ENCODE measurements at regions not wholly inside any gene's neighbourhood (a gene's known extent, or its start where the extent isn't known, plus 50 kb on each side); places are given as distances from the start of the nearest gene placed in this dataset.

DNA sequence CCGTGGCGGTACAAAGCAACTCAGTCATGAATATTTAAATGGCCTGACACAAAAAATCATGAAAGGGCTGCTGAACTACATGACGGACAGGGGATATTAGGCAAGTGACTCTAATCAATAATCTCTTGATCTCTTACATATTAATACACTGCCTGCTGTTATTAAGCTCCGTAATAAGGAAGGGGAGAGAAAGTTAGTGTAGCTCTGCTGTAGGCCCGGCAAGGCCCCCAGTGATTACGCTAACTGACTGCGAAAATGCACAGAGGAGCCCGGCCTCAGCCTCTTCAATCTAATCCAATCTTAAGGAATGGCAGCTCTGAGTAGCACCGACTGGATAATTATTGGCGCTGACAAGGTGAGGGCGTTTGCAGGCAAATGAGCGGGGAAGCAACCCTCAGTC lies 583.5 kb upstream of the MKI67 start:
- H3K27me3 ChIP-seq (ENCODE audit: control insufficient read depth in 1 of 2, insufficient read depth in 2 of 2, low read length in 2 of 2): no peaks in the 10 kb centered on the region
- H3K4me1 ChIP-seq (ENCODE audit: control insufficient read depth in 2 of 2, insufficient read depth in 2 of 2, low read length in 1 of 2): no peaks in the 10 kb centered on the region
- no peaks in the 10 kb centered on the region for H3K36me3 ChIP-seq (ENCODE audit: control insufficient read depth in 2 of 2, insufficient read depth in 2 of 2, low read length in 1 of 2)
- H3K9me3 ChIP-seq (ENCODE audit: control insufficient read depth in 2 of 2, insufficient read depth in 1 of 2, low read depth in 1 of 2, low read length in 1 of 2): peaks cover 6 to 17% of the 10 kb centered on the region in 2 donors
- no peak overlapping the region for H3K4me3 ChIP-seq (ENCODE audit: low read depth in 1 of 2, low read length in 2 of 2)
- 67 to 70% methylated on average over 12 of the region's 12 CpGs for WGBS, 2 donors
- H3K27ac ChIP-seq (ENCODE audit: low read depth in 2 of 2, low read length in 1 of 2): no peak overlapping the region

- 37 to 38% methylated on average over 49 of the region's 49 CpGs for WGBS, 2 donors
- Histone ChIP-seq H3K27me3 (ENCODE audit: control insufficient read depth in 1 of 2, insufficient read depth in 2 of 2, low read length in 2 of 2) (no peaks in the 10 kb centered on the region), H3K4me3 (ENCODE audit: low read depth in 1 of 2, low read length in 2 of 2) (no peak overlapping the region), H3K36me3 (ENCODE audit: control insufficient read depth in 2 of 2, insufficient read depth in 2 of 2, low read length in 1 of 2) (no peaks in the 10 kb centered on the region), H3K9me3 (ENCODE audit: control insufficient read depth in 2 of 2, insufficient read depth in 1 of 2, low read depth in 1 of 2, low read length in 1 of 2) (peaks cover 6 to 17% of the 10 kb centered on the region in 2 donors), H3K4me1 (ENCODE audit: control insufficient read depth in 2 of 2, insufficient read depth in 2 of 2, low read length in 1 of 2) (no peaks in the 10 kb centered on the region), H3K27ac (ENCODE audit: low read depth in 2 of 2, low read length in 1 of 2) (no peak overlapping the region)
Observed at GRCh38 chr10:128710098-128710797, 584.0 kb upstream of the MKI67 start.

- H3K4me3 ChIP-seq (ENCODE audit: low read depth in 1 of 2, low read length in 2 of 2): no peak overlapping the region
- no peaks in the 10 kb centered on the region for H3K27me3 ChIP-seq (ENCODE audit: control insufficient read depth in 1 of 2, insufficient read depth in 2 of 2, low read length in 2 of 2)
- 71 to 87% methylated on average over 8 of the region's 8 CpGs for WGBS, 2 donors
- H3K9me3 ChIP-seq (ENCODE audit: control insufficient read depth in 2 of 2, insufficient read depth in 1 of 2, low read depth in 1 of 2, low read length in 1 of 2): peaks cover 6 to 18% of the 10 kb centered on the region in 2 donors
- H3K36me3 ChIP-seq (ENCODE audit: control insufficient read depth in 2 of 2, insufficient read depth in 2 of 2, low read length in 1 of 2): no peaks in the 10 kb centered on the region
- no peaks in the 10 kb centered on the region for H3K4me1 ChIP-seq (ENCODE audit: control insufficient read depth in 2 of 2, insufficient read depth in 2 of 2, low read length in 1 of 2)
- H3K27ac ChIP-seq (ENCODE audit: low read depth in 2 of 2, low read length in 1 of 2): no peak overlapping the region
Observed at GRCh38 chr10:128710798-128711183, 584.6 kb upstream of the MKI67 start.

DNA sequence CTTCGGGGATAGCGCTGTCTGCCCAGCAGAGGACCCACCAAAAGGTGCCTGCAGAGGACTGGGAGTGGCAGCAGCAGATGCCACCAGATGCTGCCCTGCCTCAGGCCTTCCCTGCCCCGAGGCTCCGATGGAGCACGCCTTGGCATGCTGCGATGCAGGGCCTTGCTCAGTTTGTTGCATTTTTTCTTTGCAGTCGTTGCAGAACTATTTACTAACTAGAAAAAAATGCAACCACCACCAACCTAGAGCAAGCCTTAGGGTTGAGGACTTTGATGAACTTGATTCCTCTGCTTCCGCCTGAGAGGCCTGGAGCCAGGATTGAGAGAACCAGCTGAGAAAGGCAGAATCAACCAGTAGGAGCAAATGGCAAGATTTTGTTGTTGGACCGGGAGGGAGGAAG lies 585.6 kb upstream of the MKI67 start:
- Histone ChIP-seq H3K27ac (ENCODE audit: low read depth in 2 of 2, low read length in 1 of 2) (no peak overlapping the region), H3K9me3 (ENCODE audit: control insufficient read depth in 2 of 2, insufficient read depth in 1 of 2, low read depth in 1 of 2, low read length in 1 of 2) (peaks cover 9 to 25% of the 10 kb centered on the region in 2 donors), H3K4me1 (ENCODE audit: control insufficient read depth in 2 of 2, insufficient read depth in 2 of 2, low read length in 1 of 2) (no peaks in the 10 kb centered on the region), H3K36me3 (ENCODE audit: control insufficient read depth in 2 of 2, insufficient read depth in 2 of 2, low read length in 1 of 2) (no peaks in the 10 kb centered on the region), H3K4me3 (ENCODE audit: low read depth in 1 of 2, low read length in 2 of 2) (no peak overlapping the region), H3K27me3 (ENCODE audit: control insufficient read depth in 1 of 2, insufficient read depth in 2 of 2, low read length in 2 of 2) (no peaks in the 10 kb centered on the region)
- 87 to 89% methylated on average over 9 of the region's 9 CpGs for WGBS, 2 donors

DNA sequence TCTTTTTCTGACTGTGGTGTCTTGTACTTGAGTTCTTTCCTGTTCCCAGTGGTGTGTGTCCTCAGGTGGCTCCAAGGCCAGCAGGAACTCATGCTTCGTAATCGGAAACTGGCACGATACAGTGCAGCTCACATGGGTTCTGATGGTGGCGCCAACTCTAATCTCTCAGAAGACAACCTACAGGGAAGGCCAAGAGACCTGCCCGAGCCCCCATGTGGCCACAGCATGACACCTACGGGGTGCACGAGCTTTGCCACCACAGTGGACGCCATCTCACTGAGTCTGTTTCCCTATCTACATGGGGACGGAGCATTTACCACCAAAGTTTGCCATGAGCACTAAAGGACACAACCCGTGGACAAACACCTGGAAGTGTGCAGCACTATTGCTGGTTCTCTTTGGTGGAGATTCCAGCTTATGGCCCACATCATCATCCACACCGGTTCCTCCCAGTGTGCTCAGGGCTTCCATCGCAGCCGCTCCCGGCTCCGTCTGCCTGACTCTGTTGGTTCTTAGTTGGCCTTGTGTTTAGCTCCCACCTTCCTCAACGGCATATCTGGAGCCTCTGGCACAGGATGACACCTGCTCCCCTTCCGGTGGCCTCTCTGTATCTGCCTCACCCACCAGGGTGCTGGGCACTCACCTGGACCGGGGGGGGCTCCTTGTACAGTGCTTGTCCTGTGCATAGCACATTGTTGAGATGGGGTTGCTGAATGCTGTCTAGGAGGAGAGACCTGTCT lies 586.6 kb upstream of the MKI67 start:
- no peak overlapping the region for H3K4me3 ChIP-seq (ENCODE audit: low read depth in 1 of 2, low read length in 2 of 2)
- H3K4me1 ChIP-seq (ENCODE audit: control insufficient read depth in 2 of 2, insufficient read depth in 2 of 2, low read length in 1 of 2): no peaks in the 10 kb centered on the region
- H3K36me3 ChIP-seq (ENCODE audit: control insufficient read depth in 2 of 2, insufficient read depth in 2 of 2, low read length in 1 of 2): no peaks in the 10 kb centered on the region
- no peaks in the 10 kb centered on the region for H3K27me3 ChIP-seq (ENCODE audit: control insufficient read depth in 1 of 2, insufficient read depth in 2 of 2, low read length in 2 of 2)
- WGBS, 2 donors: 91 to 92% methylated on average over 18 of the region's 18 CpGs
- H3K9me3 ChIP-seq (ENCODE audit: control insufficient read depth in 2 of 2, insufficient read depth in 1 of 2, low read depth in 1 of 2, low read length in 1 of 2): peaks cover 9 to 29% of the 10 kb centered on the region in 2 donors
- no peak overlapping the region for H3K27ac ChIP-seq (ENCODE audit: low read depth in 2 of 2, low read length in 1 of 2)

DNA sequence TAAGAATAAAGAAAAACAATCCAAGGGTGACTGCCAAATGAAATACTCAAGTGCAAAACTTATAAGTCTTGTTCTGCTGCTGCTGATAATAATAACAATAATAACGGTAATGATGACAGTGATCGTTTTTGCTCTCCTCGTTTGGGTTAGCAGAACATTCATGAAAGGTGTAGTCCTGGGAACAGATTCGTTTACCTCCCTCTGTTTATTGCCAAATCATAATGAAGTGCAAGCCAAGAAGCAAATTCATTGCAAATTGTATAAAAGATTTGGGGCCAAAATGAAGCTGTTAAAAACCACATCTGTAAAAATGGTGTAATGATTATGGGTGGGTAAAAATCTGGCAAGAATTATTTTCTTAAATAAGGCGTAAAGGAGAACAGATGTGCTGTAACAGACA lies 587.2 kb upstream of the MKI67 start:
- no peaks in the 10 kb centered on the region for H3K36me3 ChIP-seq (ENCODE audit: control insufficient read depth in 2 of 2, insufficient read depth in 2 of 2, low read length in 1 of 2)
- H3K27me3 ChIP-seq (ENCODE audit: control insufficient read depth in 1 of 2, insufficient read depth in 2 of 2, low read length in 2 of 2): no peaks in the 10 kb centered on the region
- no peak overlapping the region for H3K4me3 ChIP-seq (ENCODE audit: low read depth in 1 of 2, low read length in 2 of 2)
- no peak overlapping the region for H3K27ac ChIP-seq (ENCODE audit: low read depth in 2 of 2, low read length in 1 of 2)
- H3K4me1 ChIP-seq (ENCODE audit: control insufficient read depth in 2 of 2, insufficient read depth in 2 of 2, low read length in 1 of 2): no peaks in the 10 kb centered on the region
- WGBS, 2 donors: 69 to 73% methylated on average over 5 of the region's 5 CpGs
- peaks cover 9 to 29% of the 10 kb centered on the region in 2 donors for H3K9me3 ChIP-seq (ENCODE audit: control insufficient read depth in 2 of 2, insufficient read depth in 1 of 2, low read depth in 1 of 2, low read length in 1 of 2)

DNA sequence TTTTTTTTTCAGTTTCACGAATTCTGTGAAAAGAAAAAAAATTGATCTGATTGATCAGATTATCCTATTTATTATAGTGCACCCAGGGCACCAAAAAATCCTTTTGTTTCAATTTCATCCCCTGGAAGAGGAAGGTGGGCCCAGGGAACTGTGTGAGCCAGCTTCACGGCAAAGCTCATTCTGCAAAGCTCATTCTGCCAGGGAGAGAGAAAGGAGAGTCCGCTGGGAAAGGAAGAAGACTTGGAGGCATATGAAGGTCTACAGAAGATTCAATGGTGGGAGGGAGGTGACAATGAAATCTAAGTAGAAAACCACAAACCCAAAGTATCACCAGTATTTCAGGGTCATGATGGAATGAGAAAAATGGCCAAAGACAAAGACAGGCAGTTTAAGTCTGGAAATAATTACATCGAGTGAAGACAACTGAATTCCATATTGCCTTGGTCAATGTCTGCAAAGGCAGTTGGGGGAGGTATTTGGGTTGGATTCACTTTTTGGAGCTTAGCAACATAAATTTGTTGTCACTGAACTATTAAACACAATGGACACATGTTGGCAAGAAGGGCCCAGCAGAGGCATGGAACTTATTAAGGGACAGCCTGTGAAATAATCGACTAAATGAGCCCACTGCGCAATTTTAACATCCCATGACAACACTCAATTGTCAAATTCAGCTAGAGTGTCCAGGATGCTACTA lies 587.8 kb upstream of the MKI67 start:
- peaks cover 9 to 31% of the 10 kb centered on the region in 2 donors for H3K9me3 ChIP-seq (ENCODE audit: control insufficient read depth in 2 of 2, insufficient read depth in 1 of 2, low read depth in 1 of 2, low read length in 1 of 2)
- no peak overlapping the region for H3K4me3 ChIP-seq (ENCODE audit: low read depth in 1 of 2, low read length in 2 of 2)
- no peaks in the 10 kb centered on the region for H3K36me3 ChIP-seq (ENCODE audit: control insufficient read depth in 2 of 2, insufficient read depth in 2 of 2, low read length in 1 of 2)
- H3K4me1 ChIP-seq (ENCODE audit: control insufficient read depth in 2 of 2, insufficient read depth in 2 of 2, low read length in 1 of 2): no peaks in the 10 kb centered on the region
- WGBS, 2 donors: 76 to 77% methylated on average over 6 of the region's 6 CpGs
- H3K27me3 ChIP-seq (ENCODE audit: control insufficient read depth in 1 of 2, insufficient read depth in 2 of 2, low read length in 2 of 2): no peaks in the 10 kb centered on the region
- H3K27ac ChIP-seq (ENCODE audit: low read depth in 2 of 2, low read length in 1 of 2): no peak overlapping the region

DNA sequence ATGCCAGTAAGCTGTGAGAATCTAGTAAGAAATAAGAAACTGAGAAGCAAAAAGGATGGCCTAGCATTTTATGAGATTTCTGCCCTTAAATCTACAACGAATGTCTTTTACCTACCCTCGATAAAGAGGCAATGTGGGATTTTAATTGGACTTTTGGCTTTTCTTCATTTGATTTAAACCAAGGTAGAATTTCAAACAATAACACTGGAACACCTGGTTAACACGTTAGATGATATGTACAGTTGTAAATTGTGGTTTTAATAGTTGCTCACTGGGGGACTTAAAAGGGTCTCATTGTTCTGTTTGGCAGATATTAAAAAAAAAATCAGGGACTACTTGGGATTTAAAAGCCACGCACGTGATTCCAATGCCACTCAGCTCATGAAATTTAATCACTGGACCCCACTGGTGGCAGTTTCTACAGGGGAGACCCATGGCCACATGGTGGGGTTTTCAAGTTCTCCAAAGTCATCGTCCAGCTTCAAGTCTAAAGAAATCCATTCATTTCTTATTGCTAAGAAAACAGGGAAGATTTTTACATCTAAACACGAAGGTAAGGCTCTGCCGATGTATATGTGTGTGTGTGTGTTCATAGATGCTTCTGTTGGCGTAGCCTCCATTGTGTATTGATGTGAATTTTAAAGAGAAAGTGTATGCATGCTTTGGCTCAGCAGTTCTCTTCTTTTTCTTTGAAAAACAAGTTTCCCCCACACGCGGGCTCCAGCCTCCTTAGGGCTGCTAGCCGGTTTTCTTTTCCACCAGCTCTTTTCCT lies 588.6 kb upstream of the MKI67 start:
- H3K4me1 ChIP-seq (ENCODE audit: control insufficient read depth in 2 of 2, insufficient read depth in 2 of 2, low read length in 1 of 2): no peaks in the 10 kb centered on the region
- H3K4me3 ChIP-seq (ENCODE audit: low read depth in 1 of 2, low read length in 2 of 2): no peak overlapping the region
- no peaks in the 10 kb centered on the region for H3K27me3 ChIP-seq (ENCODE audit: control insufficient read depth in 1 of 2, insufficient read depth in 2 of 2, low read length in 2 of 2)
- peaks cover 9 to 35% of the 10 kb centered on the region in 2 donors for H3K9me3 ChIP-seq (ENCODE audit: control insufficient read depth in 2 of 2, insufficient read depth in 1 of 2, low read depth in 1 of 2, low read length in 1 of 2)
- no peak overlapping the region for H3K27ac ChIP-seq (ENCODE audit: low read depth in 2 of 2, low read length in 1 of 2)
- H3K36me3 ChIP-seq (ENCODE audit: control insufficient read depth in 2 of 2, insufficient read depth in 2 of 2, low read length in 1 of 2): no peaks in the 10 kb centered on the region
- 75 to 79% methylated on average over 12 of the region's 12 CpGs for WGBS, 2 donors

DNA sequence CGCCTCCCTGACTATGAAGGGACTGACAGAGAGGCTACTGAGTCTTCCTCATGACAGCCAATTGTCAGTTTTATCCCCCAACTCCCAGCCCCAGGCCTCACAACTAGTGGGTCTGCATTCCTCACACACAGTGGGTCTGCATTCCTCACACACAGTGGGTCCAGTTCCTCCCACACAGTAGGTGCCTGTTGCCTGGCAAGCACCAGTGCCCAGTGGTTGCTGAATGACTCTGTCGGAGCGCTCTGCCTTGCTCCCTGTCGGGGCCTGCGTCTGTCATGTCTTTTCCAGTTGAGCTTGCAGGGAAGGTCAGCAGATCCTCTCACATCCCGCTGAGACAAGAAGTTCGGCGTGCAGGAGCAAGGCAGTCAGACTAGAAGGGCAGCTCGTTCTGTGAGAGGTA lies 590.0 kb upstream of the MKI67 start:
- Histone ChIP-seq H3K4me3 (ENCODE audit: low read depth in 1 of 2, low read length in 2 of 2) (no peak overlapping the region), H3K4me1 (ENCODE audit: control insufficient read depth in 2 of 2, insufficient read depth in 2 of 2, low read length in 1 of 2) (no peaks in the 10 kb centered on the region), H3K9me3 (ENCODE audit: control insufficient read depth in 2 of 2, insufficient read depth in 1 of 2, low read depth in 1 of 2, low read length in 1 of 2) (peaks cover 6 to 28% of the 10 kb centered on the region in 2 donors), H3K36me3 (ENCODE audit: control insufficient read depth in 2 of 2, insufficient read depth in 2 of 2, low read length in 1 of 2) (no peaks in the 10 kb centered on the region), H3K27ac (ENCODE audit: low read depth in 2 of 2, low read length in 1 of 2) (no peak overlapping the region), H3K27me3 (ENCODE audit: control insufficient read depth in 1 of 2, insufficient read depth in 2 of 2, low read length in 2 of 2) (no peaks in the 10 kb centered on the region)
- 83% methylated on average over 9 of the region's 9 CpGs for WGBS, 2 donors
